Coronary artery (tissue), 2 donors: ENCODE measurements at regions not wholly inside any gene's neighbourhood (a gene's known extent, or its start where the extent isn't known, plus 50 kb on each side); places are given as distances from the start of the nearest gene placed in this dataset.

Source experiments
- DNase-seq: peaks from one replicate; pipeline ENCODE4 v3.0.0-alpha.2; 2017; ENCODE audit warnings: low spot score
- H3K27ac ChIP-seq, 2 donors: fragments of 200-600 bp; sonication (generic); one replicate each; pipeline ENCODE4 v1.5.1; 2016 to 2019
- H3K4me3 ChIP-seq: fragments of 200-600 bp; sonication (generic); 2 replicates; pipeline ENCODE4 v1.5.1; 2016; ENCODE audit warnings: mild to moderate bottlenecking, moderate library complexity
- TF ChIP-seq, protein P1 (sequence below): fragments of 200-600 bp; sonication (generic); IDR thresholded peaks from one replicate; pipeline ENCODE4 v1.5.1; 2019; ENCODE audit warnings: antibody characterized with exemption

DNA sequence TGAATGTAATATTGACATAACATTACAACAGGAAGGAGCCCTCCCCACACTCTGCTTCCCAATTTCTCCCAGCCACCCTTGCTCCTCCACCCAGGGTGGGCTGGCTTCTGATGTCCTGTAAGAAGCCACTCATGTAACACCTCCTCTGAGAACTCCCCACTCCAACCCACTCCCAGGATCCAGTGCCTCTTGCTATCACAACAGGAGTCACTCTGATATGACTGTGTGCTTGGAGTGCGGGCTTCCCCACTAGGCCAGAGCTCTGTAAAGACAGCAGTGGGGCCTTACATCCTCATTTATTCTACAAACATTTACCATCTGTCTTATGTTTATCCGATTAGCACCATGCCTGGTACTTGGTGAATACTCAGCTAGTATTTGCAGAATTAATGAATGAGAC lies 65.1 kb downstream of the PTGR3 start:
- Histone ChIP-seq H3K27ac (no peak overlapping the region), H3K4me3 (no peak overlapping the region)
- DNase-seq: no peak
- TF ChIP-seq, protein P1, sequence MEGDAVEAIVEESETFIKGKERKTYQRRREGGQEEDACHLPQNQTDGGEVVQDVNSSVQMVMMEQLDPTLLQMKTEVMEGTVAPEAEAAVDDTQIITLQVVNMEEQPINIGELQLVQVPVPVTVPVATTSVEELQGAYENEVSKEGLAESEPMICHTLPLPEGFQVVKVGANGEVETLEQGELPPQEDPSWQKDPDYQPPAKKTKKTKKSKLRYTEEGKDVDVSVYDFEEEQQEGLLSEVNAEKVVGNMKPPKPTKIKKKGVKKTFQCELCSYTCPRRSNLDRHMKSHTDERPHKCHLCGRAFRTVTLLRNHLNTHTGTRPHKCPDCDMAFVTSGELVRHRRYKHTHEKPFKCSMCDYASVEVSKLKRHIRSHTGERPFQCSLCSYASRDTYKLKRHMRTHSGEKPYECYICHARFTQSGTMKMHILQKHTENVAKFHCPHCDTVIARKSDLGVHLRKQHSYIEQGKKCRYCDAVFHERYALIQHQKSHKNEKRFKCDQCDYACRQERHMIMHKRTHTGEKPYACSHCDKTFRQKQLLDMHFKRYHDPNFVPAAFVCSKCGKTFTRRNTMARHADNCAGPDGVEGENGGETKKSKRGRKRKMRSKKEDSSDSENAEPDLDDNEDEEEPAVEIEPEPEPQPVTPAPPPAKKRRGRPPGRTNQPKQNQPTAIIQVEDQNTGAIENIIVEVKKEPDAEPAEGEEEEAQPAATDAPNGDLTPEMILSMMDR: no peak

DNA sequence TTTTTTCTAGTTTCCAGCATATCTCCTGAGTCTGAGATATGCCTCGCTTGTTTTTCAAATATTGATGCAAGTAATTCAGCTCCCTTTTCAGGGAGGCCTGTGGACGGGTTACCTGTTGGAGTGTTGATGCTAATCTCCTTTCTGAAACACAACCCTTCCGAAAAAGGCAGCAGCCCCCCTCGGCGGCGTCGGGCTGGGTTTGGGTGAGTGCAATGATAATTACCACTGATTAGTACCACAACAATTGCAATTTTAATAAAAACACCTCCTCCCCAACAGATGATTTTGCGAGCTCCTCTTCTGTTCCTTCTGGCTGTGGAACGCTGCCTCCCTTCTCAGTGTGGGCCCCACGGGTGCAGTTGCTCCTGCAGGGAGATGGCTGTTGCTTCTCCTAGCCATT lies 66.3 kb downstream of the PTGR3 start:
- no peak overlapping the region for H3K4me3 ChIP-seq
- H3K27ac ChIP-seq: no peak overlapping the region
- TF ChIP-seq, protein P1: no peak
- DNase-seq: peak; percentile 26

DNA sequence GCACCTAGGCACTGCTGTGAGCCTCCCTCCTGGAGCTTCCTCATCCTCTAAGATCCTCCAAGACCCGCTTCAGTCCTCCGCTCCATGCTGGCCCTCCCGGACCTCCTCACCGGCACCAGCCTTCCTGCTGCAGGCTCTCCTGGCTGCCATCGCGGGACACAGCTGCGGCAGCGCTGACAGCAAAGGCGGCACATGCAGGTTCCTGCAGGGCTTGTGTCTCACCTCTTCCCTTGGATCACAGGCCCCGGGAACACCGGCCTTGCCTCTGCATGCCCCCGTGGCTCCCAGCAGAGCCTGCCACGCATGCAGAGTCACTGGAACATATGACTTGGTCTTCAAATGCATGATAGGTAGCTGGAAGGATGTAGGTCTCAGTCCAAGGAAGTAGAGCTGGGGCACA lies 67.2 kb downstream of the PTGR3 start:
- TF ChIP-seq, protein P1: no peak
- no peak overlapping the region for H3K4me3 ChIP-seq
- DNase-seq: peak; percentile 38
- H3K27ac ChIP-seq: no peak overlapping the region

DNA sequence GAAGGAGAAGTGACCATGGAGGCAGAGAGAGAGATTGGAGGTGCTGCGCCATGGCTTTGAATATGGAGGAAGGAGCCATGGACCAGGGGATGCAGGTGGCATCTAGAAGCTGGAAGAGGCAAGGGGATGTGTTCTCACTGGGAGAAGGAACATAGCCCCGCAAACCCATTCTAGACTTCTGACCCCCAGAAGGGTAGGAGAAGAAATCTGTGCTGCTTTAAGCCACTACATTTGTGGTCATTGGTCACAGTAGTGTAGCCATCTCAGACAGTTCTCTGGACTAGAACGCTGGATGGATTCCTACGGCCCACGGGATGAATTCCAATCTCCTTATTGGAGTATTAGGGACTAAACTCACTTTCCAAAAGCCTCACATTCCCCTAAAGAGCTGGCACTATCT lies 67.8 kb downstream of the PTGR3 start:
- DNase-seq: peak; percentile 21
- no peak overlapping the region for H3K27ac ChIP-seq
- no peak overlapping the region for H3K4me3 ChIP-seq
- TF ChIP-seq, protein P1: no peak

DNA sequence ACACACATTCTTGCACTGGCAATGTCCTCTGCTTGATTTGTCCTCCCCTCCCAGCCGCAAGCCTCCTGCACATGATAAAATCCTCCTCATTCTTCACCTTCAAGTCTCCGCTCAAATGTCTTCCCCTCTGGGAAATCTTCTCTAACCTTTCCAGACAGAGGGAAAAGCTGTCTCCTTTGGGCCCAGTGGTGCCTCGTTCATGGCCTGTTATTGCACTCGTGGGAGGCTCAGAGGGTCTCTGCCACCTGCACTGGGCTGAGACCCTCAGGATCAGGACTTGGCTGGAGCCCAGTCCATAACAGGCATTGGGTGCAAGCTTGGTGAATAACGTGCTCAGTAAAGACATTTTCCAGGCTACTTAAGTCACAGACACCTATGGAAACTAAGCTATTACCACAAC lies 68.6 kb downstream of the PTGR3 start:
- peak; percentile 55 for DNase-seq
- Histone ChIP-seq H3K4me3 (no peak overlapping the region), H3K27ac (no peak overlapping the region)
- TF ChIP-seq, protein P1: no peak

DNA sequence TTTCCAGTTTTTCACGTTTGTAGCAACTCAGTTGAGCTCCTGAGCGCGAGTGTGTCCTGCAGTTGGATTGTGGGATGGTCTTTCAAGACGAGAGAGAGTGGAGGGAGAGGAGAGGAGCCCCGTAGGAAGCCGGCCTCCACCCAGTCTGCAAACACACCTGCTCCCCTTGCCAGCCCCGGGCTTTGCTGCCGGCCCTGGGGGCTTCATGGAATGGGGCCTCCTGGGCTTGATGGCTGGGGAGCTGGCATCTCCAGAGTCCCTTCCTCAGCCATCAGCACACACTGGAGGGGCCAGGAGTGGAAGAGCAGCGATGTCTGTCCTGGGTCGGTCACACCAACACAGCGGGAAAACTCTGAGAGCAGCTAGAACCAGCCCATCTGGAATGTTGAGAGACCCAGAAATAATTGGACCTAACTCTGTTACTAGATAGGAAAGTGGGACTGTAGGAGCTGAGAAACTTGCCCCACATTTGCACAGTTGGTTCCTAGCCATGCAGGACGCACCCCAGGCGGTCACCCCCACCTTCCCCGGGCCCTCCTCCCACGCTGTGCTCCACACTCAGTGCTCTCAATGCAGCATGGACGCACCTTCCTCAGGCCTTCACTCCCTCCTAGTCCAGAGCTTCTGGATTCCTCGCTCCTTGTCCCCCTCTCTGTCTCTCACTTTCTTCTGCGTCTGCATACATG lies 69.6 kb downstream of the PTGR3 start:
- peak; percentile 41 for DNase-seq
- Histone ChIP-seq H3K27ac (no peak overlapping the region), H3K4me3 (no peak overlapping the region)
- TF ChIP-seq, protein P1: no peak

DNA sequence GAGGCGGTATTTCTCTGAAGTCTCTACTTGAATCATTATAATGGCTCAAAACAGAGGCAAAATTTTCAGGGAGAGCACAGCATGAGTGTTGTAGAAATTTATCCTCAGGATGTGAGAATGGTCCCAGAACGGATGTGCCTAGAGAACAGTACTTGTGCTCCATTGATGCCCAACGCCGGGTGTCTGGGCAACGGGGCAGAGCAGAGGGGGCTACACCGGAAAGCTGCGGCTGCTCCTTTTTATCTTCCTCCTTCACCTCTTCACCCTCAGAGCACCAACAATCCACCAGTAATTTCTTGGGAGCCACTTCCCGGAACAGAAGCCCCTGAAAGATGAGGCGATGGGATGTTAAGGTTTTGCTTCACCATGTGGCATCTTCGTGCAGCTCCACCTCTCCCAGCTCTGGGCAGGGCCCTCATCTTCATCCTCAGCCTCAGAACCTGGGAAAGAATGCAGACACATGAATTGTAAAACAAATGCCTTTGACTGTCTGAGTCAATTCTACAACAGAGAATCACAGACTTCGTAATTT lies 71.5 kb downstream of the PTGR3 start:
- peak; percentile 16 for DNase-seq
- no peak overlapping the region for H3K27ac ChIP-seq
- TF ChIP-seq, protein P1: no peak
- no peak overlapping the region for H3K4me3 ChIP-seq
